Breast epithelium (tissue), 4 donors: ENCODE measurements at regions not wholly inside any gene's neighbourhood (a gene's known extent, or its start where the extent isn't known, plus 50 kb on each side); places are given as distances from the start of the nearest gene placed in this dataset.

Source experiments
- DNase-seq, 2 donors: peaks; one replicate each; pipeline ENCODE4 v3.0.0-alpha.2; 2019; ENCODE audit warnings: low spot score in 2 of 2
- H3K27ac ChIP-seq, 2 donors: fragments of 200-600 bp; sonication (generic) in 1 of 2; one replicate each; pipeline ENCODE4 v1.5.1; 2016 to 2019; ENCODE audit warnings: mild to moderate bottlenecking in 1 of 2
- H3K27me3 ChIP-seq, 2 donors: fragments of 200-600 bp; sonication (generic) in 1 of 2; one replicate each; pipeline versions ENCODE4 v1.5.1 to v1.6.0; 2017 to 2019; ENCODE audit warnings: control low read depth in 1 of 2, mild to moderate bottlenecking in 1 of 2
- H3K36me3 ChIP-seq: fragments of 200-600 bp; one replicate; pipeline ENCODE4 v1.5.1; 2019
- H3K4me1 ChIP-seq, 2 donors: fragments of 200-600 bp; sonication (generic); one replicate each; pipeline ENCODE4 v1.5.1; 2016 to 2019; ENCODE audit warnings: control low read depth in 1 of 2
- H3K4me3 ChIP-seq, 3 donors: fragments of 200-600 bp; sonication (generic); 1 replicate in 2 of 3; 2 replicates in 1 of 3; pipeline ENCODE4 v1.5.1; 2016 to 2019; ENCODE audit warnings: mild to moderate bottlenecking in 3 of 3, moderate library complexity in 2 of 3
- H3K9me3 ChIP-seq, 2 donors: fragments of 200-600 bp; sonication (generic) in 1 of 2; one replicate each; pipeline ENCODE4 v1.5.1; 2016 to 2019; ENCODE audit warnings: control low read depth in 1 of 2
- CTCF ChIP-seq, 3 donors: fragments of 450-650 bp; IDR thresholded peaks; one replicate each; pipeline ENCODE4 v1.5.1; 2016 to 2017; ENCODE audit warnings: antibody characterized with exemption in 3 of 3, mild to moderate bottlenecking in 3 of 3, moderate library complexity in 3 of 3
- POLR2A ChIP-seq: fragments of 450-650 bp; IDR thresholded peaks from one replicate; pipeline ENCODE4 v1.6.1; 2016; ENCODE audit warnings: antibody characterized with exemption, mild to moderate bottlenecking, moderate library complexity
- POLR2AphosphoS5 ChIP-seq, 3 donors: sonication (generic); formaldehyde crosslinking; IDR thresholded peaks; one replicate each; pipeline ENCODE4 v1.6.1; 2017; ENCODE audit warnings: antibody characterized with exemption in 3 of 3
- intact Hi-C: fragments of 100-400 bp; cut with DNase I; formaldehyde crosslinking; loops from one replicate; pipeline ENCODE4 v1.15.1; 2023; ENCODE audit warnings: low total_unique reads

- no peaks in the 10 kb centered on the region for H3K9me3 ChIP-seq
- intact Hi-C loops: no loop called here
- H3K36me3 ChIP-seq: no peaks in the 10 kb centered on the region
- no peak overlapping the region for H3K4me3 ChIP-seq
- TF ChIP-seq CTCF (IDR thresholded peaks at IDR 0.05) (no peak), POLR2AphosphoS5 (IDR thresholded peaks at IDR 0.05) (no peak), POLR2A (no peak)
- H3K27ac ChIP-seq: no peak overlapping the region
- no peak for DNase-seq
- no peaks in the 10 kb centered on the region for H3K4me1 ChIP-seq
- no peaks in the 10 kb centered on the region for H3K27me3 ChIP-seq
These were observed 357.6 kb downstream of the OSR1 start for GRCh38 chr2:19000776-19001175.

- intact Hi-C loops: no loop called here
- TF ChIP-seq POLR2AphosphoS5 (IDR thresholded peaks at IDR 0.05) (no peak), POLR2A (no peak), CTCF (IDR thresholded peaks at IDR 0.05) (no peak)
- Histone ChIP-seq H3K4me3 (no peak overlapping the region), H3K27me3 (no peaks in the 10 kb centered on the region), H3K27ac (no peak overlapping the region), H3K9me3 (no peaks in the 10 kb centered on the region), H3K36me3 (no peaks in the 10 kb centered on the region), H3K4me1 (no peaks in the 10 kb centered on the region)
- no peak for DNase-seq
These were observed 359.2 kb downstream of the OSR1 start for GRCh38 chr2:18999198-18999597.

GRCh38 chr2:18998491-18998890 is 359.9 kb downstream of the OSR1 start:
- Histone ChIP-seq H3K4me1 (no peaks in the 10 kb centered on the region), H3K4me3 (no peak overlapping the region), H3K27me3 (no peaks in the 10 kb centered on the region), H3K27ac (no peak overlapping the region), H3K9me3 (no peaks in the 10 kb centered on the region), H3K36me3 (no peaks in the 10 kb centered on the region)
- intact Hi-C loops: no loop called here
- DNase-seq: no peak
- TF ChIP-seq POLR2AphosphoS5 (IDR thresholded peaks at IDR 0.05): no peak
- TF ChIP-seq POLR2A: no peak
- TF ChIP-seq CTCF (IDR thresholded peaks at IDR 0.05): no peak

GRCh38 chr2:18993756-18994338 is 364.6 kb downstream of the OSR1 start:
- Histone ChIP-seq H3K27ac (no peak overlapping the region), H3K27me3 (no peaks in the 10 kb centered on the region), H3K4me1 (peaks cover 0 to 7% of the 10 kb centered on the region in 2 donors), H3K36me3 (no peaks in the 10 kb centered on the region), H3K9me3 (no peaks in the 10 kb centered on the region), H3K4me3 (no peak overlapping the region)
- no peak for DNase-seq
- intact Hi-C loops: no loop called here
- TF ChIP-seq POLR2A (no peak), CTCF (IDR thresholded peaks at IDR 0.05) (no peak), POLR2AphosphoS5 (IDR thresholded peaks at IDR 0.05) (no peak)

GRCh38 chr2:18991177-18992168 is 366.9 kb downstream of the OSR1 start:
- peak; percentile 49 to 56 for DNase-seq
- peaks cover 0 to 7% of the 10 kb centered on the region in 2 donors for H3K4me1 ChIP-seq
- H3K27ac ChIP-seq: peak overlapping the region; percentile 2 to 19
- no peak for TF ChIP-seq CTCF (IDR thresholded peaks at IDR 0.05)
- TF ChIP-seq POLR2AphosphoS5 (IDR thresholded peaks at IDR 0.05): no peak
- no peak for TF ChIP-seq POLR2A
- intact Hi-C loops: no loop called here
- no peaks in the 10 kb centered on the region for H3K9me3 ChIP-seq
- H3K36me3 ChIP-seq: no peaks in the 10 kb centered on the region
- no peaks in the 10 kb centered on the region for H3K27me3 ChIP-seq
- no peak overlapping the region for H3K4me3 ChIP-seq
